ENCODE measurements at regions not wholly inside any gene's neighbourhood (a gene's known extent, or its start where the extent isn't known, plus 50 kb on each side); places are given as distances from the start of the nearest gene placed in this dataset.

DNA sequence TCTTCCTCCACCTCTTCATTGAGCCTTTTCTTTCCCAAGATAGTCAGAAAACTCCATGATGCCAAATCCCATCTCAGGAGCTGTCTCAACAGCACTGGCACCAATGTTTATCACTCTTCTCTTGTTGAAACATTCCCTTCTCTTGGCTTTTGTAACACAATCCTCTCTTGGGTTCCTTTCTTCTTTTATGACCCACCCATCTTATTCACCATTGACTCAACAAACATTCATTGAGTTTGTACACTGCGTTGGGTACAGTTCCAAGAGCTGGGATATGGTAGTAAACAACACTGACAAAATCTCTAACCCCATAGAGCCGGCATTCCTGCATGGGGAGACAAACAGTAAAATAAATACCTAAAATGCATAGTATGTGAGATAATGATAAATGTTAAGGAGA lies 577.5 kb downstream of the INHBA start:
- no CpG with 5 or more reads among the region's 2 CpGs for WGBS (ENCODE audit: insufficient coverage)
- intact Hi-C loops (cut with micrococcal nuclease), result no loop called here
- no peak overlapping the region for H3K4me3 Mint-ChIP-seq
- no peaks in the 10 kb centered on the region for H3K4me1 ChIP-seq (ENCODE audit: control insufficient read depth in 2 of 2, insufficient read depth in 2 of 2, low read length in 2 of 2)
- H3K27me3 ChIP-seq (replicated peaks in 1 of 4; ENCODE audit: control extremely low read depth in 1 of 4, control insufficient read depth in 3 of 4, insufficient read depth in 4 of 4, low read length in 3 of 4), result no peaks in the 10 kb centered on the region
- no peaks in the 10 kb centered on the region for H3K79me2 ChIP-seq (ENCODE audit: control insufficient read depth, insufficient read depth, low read length)
- DNase-seq (no peak), ATAC-seq (ENCODE audit: low read depth) (no peak)
- H3K4me2 ChIP-seq (replicated peaks; ENCODE audit: low read depth, low read length, poor library complexity, severe bottlenecking), result no peak overlapping the region
- no peak overlapping the region for H3K27ac ChIP-seq (ENCODE audit: low read length in 2 of 2)
- no peaks in the 10 kb centered on the region for H3K4me1 Mint-ChIP-seq
- H3K9me3 Mint-ChIP-seq (ENCODE audit: insufficient read depth), result no peaks in the 10 kb centered on the region
- H3K9me3 ChIP-seq (ENCODE audit: control extremely low read depth in 1 of 3, control insufficient read depth in 2 of 3, insufficient read depth in 1 of 3, low read length in 2 of 3), result no peaks in the 10 kb centered on the region
- H3K27ac Mint-ChIP-seq, result no peak overlapping the region
- no peak overlapping the region for H3K9ac ChIP-seq (ENCODE audit: low read length)
- ChIA-PET CTCF (no interaction called here), POLR2A (no interaction called here)
- no peaks in the 10 kb centered on the region for H3K36me3 ChIP-seq (replicated peaks in 1 of 2; ENCODE audit: control extremely low read depth in 1 of 2, control insufficient read depth in 1 of 2, extremely low read depth in 1 of 2, insufficient read depth in 2 of 2, low read length in 1 of 2)
- TF ChIP-seq, protein P1, sequence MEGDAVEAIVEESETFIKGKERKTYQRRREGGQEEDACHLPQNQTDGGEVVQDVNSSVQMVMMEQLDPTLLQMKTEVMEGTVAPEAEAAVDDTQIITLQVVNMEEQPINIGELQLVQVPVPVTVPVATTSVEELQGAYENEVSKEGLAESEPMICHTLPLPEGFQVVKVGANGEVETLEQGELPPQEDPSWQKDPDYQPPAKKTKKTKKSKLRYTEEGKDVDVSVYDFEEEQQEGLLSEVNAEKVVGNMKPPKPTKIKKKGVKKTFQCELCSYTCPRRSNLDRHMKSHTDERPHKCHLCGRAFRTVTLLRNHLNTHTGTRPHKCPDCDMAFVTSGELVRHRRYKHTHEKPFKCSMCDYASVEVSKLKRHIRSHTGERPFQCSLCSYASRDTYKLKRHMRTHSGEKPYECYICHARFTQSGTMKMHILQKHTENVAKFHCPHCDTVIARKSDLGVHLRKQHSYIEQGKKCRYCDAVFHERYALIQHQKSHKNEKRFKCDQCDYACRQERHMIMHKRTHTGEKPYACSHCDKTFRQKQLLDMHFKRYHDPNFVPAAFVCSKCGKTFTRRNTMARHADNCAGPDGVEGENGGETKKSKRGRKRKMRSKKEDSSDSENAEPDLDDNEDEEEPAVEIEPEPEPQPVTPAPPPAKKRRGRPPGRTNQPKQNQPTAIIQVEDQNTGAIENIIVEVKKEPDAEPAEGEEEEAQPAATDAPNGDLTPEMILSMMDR (IDR thresholded peaks at IDR 0.05), result no peak
- no peak for TF ChIP-seq EZH2 (IDR thresholded peaks at IDR 0.05; ENCODE audit: borderline replicate concordance, insufficient read depth, low read depth, low read length, poor library complexity, severe bottlenecking)
- no peak overlapping the region for H2AFZ ChIP-seq (ENCODE audit: insufficient read depth, low read depth, low read length, poor library complexity, severe bottlenecking)
- H3K27me3 Mint-ChIP-seq, result no peaks in the 10 kb centered on the region
- no peak overlapping the region for H3K4me3 ChIP-seq (ENCODE audit: control extremely low read depth in 1 of 5, extremely low read depth in 1 of 5, insufficient read depth in 1 of 5, low read depth in 2 of 5, low read length in 4 of 5)
- H4K20me1 ChIP-seq (ENCODE audit: control insufficient read depth, insufficient read depth, low read length, poor library complexity, severe bottlenecking), result no peaks in the 10 kb centered on the region

DNA sequence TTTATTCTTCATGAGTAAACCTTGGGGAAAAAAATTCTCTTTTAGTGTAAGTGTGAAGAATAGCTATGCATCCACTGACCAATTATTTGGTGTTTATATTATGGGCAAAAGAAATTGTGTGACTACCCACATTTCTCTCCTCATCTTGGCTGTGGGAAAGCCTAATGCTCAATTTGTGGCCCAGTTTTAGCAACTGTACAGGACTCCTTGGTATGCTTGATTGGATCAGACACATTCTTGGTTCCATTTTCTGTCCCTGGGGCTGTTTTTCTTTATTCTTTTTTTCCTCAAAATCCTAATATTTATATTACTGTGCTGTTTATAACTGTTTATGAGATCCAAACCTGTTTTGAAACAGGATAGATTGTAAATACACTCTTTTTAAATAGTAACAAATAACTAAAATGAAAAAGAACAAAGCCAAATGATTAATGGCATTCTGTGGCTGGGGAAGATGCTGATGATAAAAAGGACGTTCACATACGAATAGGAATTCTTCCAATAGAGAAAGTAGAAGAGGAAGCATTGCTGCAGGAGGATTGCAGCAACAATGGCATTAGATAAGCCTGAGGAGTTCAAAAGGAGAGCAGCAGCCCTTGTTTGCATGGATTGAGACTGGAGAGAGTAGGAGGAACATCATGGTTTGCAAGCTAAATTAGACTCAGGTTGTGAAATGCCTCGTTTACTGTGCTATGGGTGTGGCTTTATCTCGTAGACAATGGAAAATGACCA lies 580.5 kb downstream of the INHBA start:
- Mint-ChIP-seq H3K9me3 (ENCODE audit: insufficient read depth) (peaks cover 7% of the 10 kb centered on the region), H3K4me1 (no peaks in the 10 kb centered on the region), H3K27ac (no peak overlapping the region), H3K4me3 (no peak overlapping the region), H3K27me3 (no peaks in the 10 kb centered on the region)
- H4K20me1 ChIP-seq (ENCODE audit: control insufficient read depth, insufficient read depth, low read length, poor library complexity, severe bottlenecking), result no peaks in the 10 kb centered on the region
- no peaks in the 10 kb centered on the region for H3K9me3 ChIP-seq (ENCODE audit: control extremely low read depth in 1 of 3, control insufficient read depth in 2 of 3, insufficient read depth in 1 of 3, low read length in 2 of 3)
- intact Hi-C loops (cut with micrococcal nuclease), result no loop called here
- no peak overlapping the region for H3K4me3 ChIP-seq (ENCODE audit: control extremely low read depth in 1 of 5, extremely low read depth in 1 of 5, insufficient read depth in 1 of 5, low read depth in 2 of 5, low read length in 4 of 5)
- H2AFZ ChIP-seq (ENCODE audit: insufficient read depth, low read depth, low read length, poor library complexity, severe bottlenecking), result no peak overlapping the region
- H3K4me1 ChIP-seq (ENCODE audit: control insufficient read depth in 2 of 2, insufficient read depth in 2 of 2, low read length in 2 of 2), result no peaks in the 10 kb centered on the region
- ChIA-PET CTCF (no interaction called here), POLR2A (no interaction called here)
- H3K27me3 ChIP-seq (replicated peaks in 1 of 4; ENCODE audit: control extremely low read depth in 1 of 4, control insufficient read depth in 3 of 4, insufficient read depth in 4 of 4, low read length in 3 of 4), result no peaks in the 10 kb centered on the region
- WGBS (ENCODE audit: insufficient coverage), result 79% methylated on average over 4 of the region's 4 CpGs
- no peak for ATAC-seq (ENCODE audit: low read depth)
- no peak overlapping the region for H3K9ac ChIP-seq (ENCODE audit: low read length)
- no peaks in the 10 kb centered on the region for H3K79me2 ChIP-seq (ENCODE audit: control insufficient read depth, insufficient read depth, low read length)
- no peak overlapping the region for H3K4me2 ChIP-seq (replicated peaks; ENCODE audit: low read depth, low read length, poor library complexity, severe bottlenecking)
- no peaks in the 10 kb centered on the region for H3K36me3 ChIP-seq (replicated peaks in 1 of 2; ENCODE audit: control extremely low read depth in 1 of 2, control insufficient read depth in 1 of 2, extremely low read depth in 1 of 2, insufficient read depth in 2 of 2, low read length in 1 of 2)
- DNase-seq, result no peak
- no peak overlapping the region for H3K27ac ChIP-seq (ENCODE audit: low read length in 2 of 2)
- no peak for TF ChIP-seq EZH2 (IDR thresholded peaks at IDR 0.05; ENCODE audit: borderline replicate concordance, insufficient read depth, low read depth, low read length, poor library complexity, severe bottlenecking)
- TF ChIP-seq, protein P1 (IDR thresholded peaks at IDR 0.05), result no peak
